HFF-Myc (cell line): ENCODE measurements at regions not wholly inside any gene's neighbourhood (a gene's known extent, or its start where the extent isn't known, plus 50 kb on each side); places are given as distances from the start of the nearest gene placed in this dataset.

Source experiments
- DNase-seq: peaks from one replicate; pipeline ENCODE4 v3.0.0-alpha.2; 2011; ENCODE audit warnings: low read depth; ENCODE audit errors: extremely low read depth
- H3K4me3 ChIP-seq: replicated peaks from 2 replicates; pipeline ENCODE4 v1.5.1; 2011; ENCODE audit warnings: low read depth, mild to moderate bottlenecking, control low read depth, low read length
- TF ChIP-seq, protein P1 (sequence below): IDR thresholded peaks from 2 replicates; pipeline ENCODE4 v1.5.1; 2012; ENCODE audit warnings: mild to moderate bottlenecking, low read depth, low read length, control low read depth; ENCODE audit errors: missing control alignments

DNA sequence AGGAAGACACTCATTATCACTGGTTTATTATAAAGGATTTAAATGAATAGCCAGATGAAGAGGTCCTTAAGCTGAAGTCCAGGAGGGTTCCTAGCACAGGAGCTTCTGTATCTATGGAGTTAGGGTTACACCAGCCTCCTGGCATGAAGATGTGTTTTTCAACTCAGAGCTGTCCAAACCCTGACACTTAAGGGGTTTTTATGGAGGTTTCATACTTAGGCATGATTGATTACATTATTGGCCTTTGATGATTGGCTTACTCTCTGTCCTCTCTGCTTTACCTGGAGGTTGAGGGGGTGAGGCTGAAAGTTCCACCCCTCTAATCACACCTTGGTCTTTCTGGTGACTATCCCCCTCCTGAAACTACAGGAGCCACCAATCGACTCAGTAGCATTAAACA, 84.9 kb upstream of the ZNF169 start:
- TF ChIP-seq, protein P1, sequence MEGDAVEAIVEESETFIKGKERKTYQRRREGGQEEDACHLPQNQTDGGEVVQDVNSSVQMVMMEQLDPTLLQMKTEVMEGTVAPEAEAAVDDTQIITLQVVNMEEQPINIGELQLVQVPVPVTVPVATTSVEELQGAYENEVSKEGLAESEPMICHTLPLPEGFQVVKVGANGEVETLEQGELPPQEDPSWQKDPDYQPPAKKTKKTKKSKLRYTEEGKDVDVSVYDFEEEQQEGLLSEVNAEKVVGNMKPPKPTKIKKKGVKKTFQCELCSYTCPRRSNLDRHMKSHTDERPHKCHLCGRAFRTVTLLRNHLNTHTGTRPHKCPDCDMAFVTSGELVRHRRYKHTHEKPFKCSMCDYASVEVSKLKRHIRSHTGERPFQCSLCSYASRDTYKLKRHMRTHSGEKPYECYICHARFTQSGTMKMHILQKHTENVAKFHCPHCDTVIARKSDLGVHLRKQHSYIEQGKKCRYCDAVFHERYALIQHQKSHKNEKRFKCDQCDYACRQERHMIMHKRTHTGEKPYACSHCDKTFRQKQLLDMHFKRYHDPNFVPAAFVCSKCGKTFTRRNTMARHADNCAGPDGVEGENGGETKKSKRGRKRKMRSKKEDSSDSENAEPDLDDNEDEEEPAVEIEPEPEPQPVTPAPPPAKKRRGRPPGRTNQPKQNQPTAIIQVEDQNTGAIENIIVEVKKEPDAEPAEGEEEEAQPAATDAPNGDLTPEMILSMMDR = no peak
- H3K4me3 ChIP-seq = no peak overlapping the region
- DNase-seq = no peak

DNA sequence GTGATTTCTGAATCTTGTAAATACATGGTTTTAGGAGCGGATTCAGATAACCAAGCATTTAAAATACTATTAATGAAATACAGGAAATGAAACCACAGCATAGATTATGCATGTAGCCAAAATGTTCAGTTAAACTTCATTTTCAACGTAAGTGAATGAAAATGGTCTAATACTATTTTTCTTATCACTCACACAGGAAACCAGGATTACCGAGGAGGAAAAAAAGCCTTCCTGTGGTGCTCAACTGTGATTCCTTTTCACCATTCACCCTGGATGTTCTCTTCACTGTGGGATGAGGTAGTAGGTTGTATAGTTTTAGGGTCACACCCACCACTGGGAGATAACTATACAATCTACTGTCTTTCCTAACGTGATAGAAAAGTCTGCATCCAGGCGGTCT, 83.4 kb upstream of the ZNF169 start:
- TF ChIP-seq, protein P1 = no peak
- no peak for DNase-seq
- no peak overlapping the region for H3K4me3 ChIP-seq

DNA sequence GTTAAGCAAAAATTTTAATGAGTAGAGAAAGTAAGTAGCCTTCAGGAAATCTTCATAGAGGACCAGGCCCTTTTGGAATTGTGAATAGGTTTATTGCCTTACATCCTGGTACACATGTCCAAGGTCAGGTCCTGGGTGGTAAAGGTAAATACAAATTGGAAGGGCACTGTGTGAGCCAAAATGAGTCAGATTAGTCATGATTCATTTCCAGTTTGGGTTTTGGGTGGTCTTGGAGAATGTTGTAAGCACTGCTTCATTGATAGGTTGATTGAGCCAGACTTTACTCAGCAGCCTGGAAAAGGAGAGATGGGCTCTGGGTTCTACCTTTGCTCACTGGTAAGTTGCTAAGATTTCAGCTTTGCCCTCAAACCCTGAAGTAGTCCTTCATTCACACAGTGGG, 82.5 kb upstream of the ZNF169 start:
- H3K4me3 ChIP-seq = no peak overlapping the region
- TF ChIP-seq, protein P1 = no peak
- no peak for DNase-seq

DNA sequence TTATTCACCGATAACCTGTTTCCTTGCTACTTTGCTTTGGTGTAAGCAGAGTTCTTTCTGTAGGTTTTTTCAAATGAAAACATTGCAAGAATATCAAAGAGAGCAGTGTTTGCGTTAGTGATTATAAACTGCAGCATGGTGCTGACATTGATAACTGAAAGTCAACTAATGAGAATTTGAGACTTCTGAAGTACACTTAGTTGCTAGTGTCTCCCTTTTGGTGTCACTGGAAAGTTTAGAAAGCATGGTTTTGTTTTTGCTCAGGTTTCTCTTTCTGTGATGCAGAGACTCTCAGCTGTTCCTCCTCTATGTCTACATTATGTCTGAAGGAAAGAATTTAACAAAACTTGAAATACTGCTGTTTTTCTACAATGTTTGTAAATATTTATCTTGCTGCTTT, 80.2 kb upstream of the ZNF169 start:
- H3K4me3 ChIP-seq = no peak overlapping the region
- DNase-seq = no peak

DNA sequence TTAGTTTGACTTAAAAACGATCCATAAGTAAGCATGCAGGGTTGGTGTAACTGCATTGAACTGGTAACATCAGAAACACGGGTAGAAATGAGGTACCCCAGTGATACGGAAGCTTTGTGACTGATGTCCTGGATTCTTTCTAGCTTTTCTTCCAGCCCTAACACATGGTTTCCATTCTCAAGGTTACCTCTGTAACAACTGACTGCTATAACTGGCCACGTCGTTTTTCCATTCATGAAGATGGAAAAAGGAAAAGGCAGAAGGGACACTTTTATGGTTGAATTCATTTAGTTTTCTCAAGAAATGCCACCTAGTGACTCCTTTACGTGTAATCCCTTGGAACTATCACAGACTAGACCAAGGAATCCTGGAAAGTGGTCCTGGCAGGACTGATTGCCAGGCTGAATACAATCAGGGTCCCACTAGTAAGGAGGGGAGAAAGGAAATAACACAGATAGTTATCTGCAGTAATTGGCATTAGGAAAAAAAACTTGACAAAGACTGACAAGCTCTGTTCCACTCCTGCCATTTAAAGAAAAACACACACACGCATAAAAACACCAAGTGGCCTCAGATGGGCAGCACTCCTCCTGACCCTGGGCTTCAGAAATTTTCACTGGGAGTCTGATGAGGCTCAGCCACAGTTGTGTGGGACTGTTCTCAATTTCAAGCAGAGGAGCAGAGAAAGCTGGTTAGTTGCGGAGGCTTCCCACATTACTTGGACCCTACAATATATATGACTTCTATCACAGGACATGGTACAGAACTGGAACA, 77.5 kb upstream of the ZNF169 start:
- DNase-seq = no peak
- H3K4me3 ChIP-seq = no peak overlapping the region
- TF ChIP-seq, protein P1 = no peak

More for the DNA sequence above, 80.2 kb upstream of the ZNF169 start:
- TF ChIP-seq, protein P1 = no peak

DNA sequence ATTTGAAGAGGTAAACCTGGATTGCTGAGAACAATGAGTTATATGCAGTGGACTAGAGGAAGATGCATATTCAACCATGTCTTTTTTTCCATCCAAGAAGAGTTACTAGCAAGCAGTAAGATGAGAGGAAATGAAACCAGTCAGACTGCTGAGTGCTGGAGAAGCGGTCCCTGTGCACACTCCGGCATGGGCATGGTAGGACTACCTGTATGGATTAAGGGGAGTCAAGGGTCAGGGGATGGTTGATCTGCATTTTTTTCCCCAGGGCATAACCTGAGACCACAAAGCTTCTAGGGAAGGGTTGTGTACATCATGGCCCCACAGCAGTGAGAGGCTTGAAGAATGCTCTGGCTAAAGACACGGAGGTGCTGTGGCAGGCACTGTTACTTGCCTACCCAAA, 76.6 kb upstream of the ZNF169 start:
- no peak for DNase-seq
- TF ChIP-seq, protein P1 = no peak
- H3K4me3 ChIP-seq = no peak overlapping the region

DNA sequence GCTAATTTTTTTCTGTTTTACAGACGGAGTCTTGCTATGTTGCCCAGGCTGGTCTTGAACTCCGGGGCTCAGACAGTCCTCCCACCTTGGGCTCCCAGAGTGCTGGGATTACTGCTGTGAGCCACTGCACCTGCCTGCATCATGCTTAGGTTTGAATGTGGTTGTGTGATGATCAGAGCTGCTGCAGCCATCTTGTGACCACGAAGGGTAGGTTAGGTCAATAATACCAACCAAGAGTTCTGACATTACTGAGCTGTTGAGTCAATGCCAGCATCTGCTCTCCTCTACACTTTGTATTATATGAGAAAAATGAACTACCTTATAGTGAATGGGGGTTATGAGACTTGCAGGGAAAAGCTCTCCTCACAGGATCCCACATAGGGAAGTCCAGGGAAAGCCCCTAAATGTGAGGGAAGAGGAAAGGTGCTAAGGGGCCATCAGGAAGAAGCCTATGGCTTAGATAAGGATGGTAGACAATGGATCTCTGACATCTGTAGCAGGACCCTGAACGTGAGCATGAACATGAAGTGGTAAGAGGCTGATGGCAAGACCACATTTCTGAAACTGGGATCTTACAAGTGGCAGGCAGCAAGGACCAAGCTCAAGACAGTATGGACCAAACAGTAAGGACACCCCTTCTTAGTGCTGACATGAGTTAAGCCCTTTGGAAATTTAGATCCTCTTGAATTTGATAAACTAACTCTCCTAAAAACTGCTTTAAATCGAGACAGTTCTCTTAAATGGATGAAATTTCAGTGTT, 75.7 kb upstream of the ZNF169 start:
- no peak overlapping the region for H3K4me3 ChIP-seq
- DNase-seq = no peak
- TF ChIP-seq, protein P1 = no peak
